ENCODE measurements at regions not wholly inside any gene's neighbourhood (a gene's known extent, or its start where the extent isn't known, plus 50 kb on each side); places are given as distances from the start of the nearest gene placed in this dataset.

DNA sequence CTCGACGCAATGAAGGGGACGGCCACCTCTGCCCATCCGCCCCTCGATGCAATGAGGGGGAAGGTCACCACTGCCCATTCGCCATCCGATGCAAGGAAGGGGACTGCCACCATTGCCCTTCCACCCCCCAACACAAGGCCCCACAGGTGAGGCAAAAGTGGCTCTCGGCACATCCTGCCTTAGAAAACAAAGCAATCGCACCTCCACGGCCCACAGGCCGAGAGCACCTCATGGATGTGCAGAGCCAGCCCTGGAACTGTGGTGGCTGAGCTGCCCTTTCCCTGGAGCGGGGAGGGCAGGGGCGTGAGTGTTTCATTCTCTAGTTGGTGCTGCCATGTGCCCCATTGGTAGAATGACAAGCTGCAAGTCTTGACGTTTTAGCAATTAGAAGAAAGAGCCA lies 320.6 kb upstream of the SALL3 start:
- Mint-ChIP-seq H3K4me3 (ENCODE audit: unreplicated experiment) (no peak overlapping the region), H3K9me3 (ENCODE audit: unreplicated experiment) (peaks cover 8% of the 10 kb centered on the region), H3K27ac (ENCODE audit: low read depth, unreplicated experiment) (no peak overlapping the region), H3K36me3 (ENCODE audit: insufficient read depth, unreplicated experiment) (no peaks in the 10 kb centered on the region), H3K4me1 (ENCODE audit: insufficient read depth, unreplicated experiment) (no peaks in the 10 kb centered on the region), H3K27me3 (ENCODE audit: insufficient read depth, unreplicated experiment) (no peaks in the 10 kb centered on the region)
- BruUV-seq (replicated peaks) = no TSS peak
- intact Hi-C loops (cut with micrococcal nuclease) = no loop called here
- TF ChIP-seq, protein P1, sequence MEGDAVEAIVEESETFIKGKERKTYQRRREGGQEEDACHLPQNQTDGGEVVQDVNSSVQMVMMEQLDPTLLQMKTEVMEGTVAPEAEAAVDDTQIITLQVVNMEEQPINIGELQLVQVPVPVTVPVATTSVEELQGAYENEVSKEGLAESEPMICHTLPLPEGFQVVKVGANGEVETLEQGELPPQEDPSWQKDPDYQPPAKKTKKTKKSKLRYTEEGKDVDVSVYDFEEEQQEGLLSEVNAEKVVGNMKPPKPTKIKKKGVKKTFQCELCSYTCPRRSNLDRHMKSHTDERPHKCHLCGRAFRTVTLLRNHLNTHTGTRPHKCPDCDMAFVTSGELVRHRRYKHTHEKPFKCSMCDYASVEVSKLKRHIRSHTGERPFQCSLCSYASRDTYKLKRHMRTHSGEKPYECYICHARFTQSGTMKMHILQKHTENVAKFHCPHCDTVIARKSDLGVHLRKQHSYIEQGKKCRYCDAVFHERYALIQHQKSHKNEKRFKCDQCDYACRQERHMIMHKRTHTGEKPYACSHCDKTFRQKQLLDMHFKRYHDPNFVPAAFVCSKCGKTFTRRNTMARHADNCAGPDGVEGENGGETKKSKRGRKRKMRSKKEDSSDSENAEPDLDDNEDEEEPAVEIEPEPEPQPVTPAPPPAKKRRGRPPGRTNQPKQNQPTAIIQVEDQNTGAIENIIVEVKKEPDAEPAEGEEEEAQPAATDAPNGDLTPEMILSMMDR (IDR thresholded peaks at IDR 0.05; ENCODE audit: unreplicated experiment) = no peak
- no peak for DNase-seq (ENCODE audit: unreplicated experiment)
- POLR2A ChIA-PET = no interaction called here
- CTCF ChIA-PET = interaction anchor here (0.9 kb wide), 1 partner anchor 536 kb away, joined by 3 read pairs; no protein-coding TSS in a partner anchor

DNA sequence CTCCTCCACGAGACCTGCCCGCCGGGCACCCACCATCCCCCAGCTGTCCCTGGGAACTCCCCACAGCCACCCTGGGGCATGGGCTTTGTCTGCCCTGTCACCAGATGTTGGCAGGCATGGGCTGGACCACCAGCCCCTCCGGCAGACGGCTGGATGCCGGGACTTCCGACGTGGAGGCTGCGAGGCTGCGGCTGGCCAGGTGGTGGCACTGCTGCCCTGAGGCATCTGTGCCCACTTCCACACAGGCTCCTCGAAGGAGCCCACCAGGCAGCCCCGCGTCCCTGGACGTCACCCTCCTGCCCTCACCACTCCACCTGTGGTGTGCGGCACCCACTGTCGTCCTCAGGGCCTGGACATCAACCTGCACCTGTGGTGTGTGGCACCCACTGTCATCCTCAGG lies 319.9 kb upstream of the SALL3 start:
- POLR2A ChIA-PET = no interaction called here
- DNase-seq (ENCODE audit: unreplicated experiment) = no peak
- H3K27ac Mint-ChIP-seq (ENCODE audit: low read depth, unreplicated experiment) = no peak overlapping the region
- intact Hi-C loops (cut with micrococcal nuclease) = no loop called here
- no peaks in the 10 kb centered on the region for H3K36me3 Mint-ChIP-seq (ENCODE audit: insufficient read depth, unreplicated experiment)
- BruUV-seq (replicated peaks) = no TSS peak
- peaks cover 8% of the 10 kb centered on the region for H3K9me3 Mint-ChIP-seq (ENCODE audit: unreplicated experiment)
- H3K27me3 Mint-ChIP-seq (ENCODE audit: insufficient read depth, unreplicated experiment) = no peaks in the 10 kb centered on the region
- CTCF ChIA-PET = no interaction called here
- TF ChIP-seq, protein P1 (IDR thresholded peaks at IDR 0.05; ENCODE audit: unreplicated experiment) = no peak
- H3K4me3 Mint-ChIP-seq (ENCODE audit: unreplicated experiment) = no peak overlapping the region
- no peaks in the 10 kb centered on the region for H3K4me1 Mint-ChIP-seq (ENCODE audit: insufficient read depth, unreplicated experiment)

DNA sequence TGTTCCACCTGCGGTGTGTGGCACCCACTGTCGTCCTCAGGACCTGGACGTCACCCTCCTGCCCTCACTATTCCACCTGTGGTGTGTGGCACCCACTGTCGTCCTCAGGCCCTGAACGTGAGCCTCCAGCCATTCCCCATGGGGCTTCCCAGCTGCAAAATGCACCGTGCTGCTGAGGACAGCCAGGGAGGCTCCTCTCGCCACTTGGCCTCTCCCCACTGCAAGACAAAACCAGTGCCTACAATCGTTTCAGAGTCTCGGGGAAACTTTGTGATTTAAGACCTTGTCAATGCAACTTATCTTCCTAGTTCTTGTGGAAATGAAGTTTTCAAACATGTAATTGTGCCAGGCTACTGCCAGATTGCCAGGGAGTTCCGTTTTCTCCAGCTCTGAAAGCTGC lies 319.3 kb upstream of the SALL3 start:
- Mint-ChIP-seq H3K27me3 (ENCODE audit: insufficient read depth, unreplicated experiment) (no peaks in the 10 kb centered on the region), H3K27ac (ENCODE audit: low read depth, unreplicated experiment) (no peak overlapping the region), H3K4me1 (ENCODE audit: insufficient read depth, unreplicated experiment) (no peaks in the 10 kb centered on the region), H3K4me3 (ENCODE audit: unreplicated experiment) (no peak overlapping the region), H3K9me3 (ENCODE audit: unreplicated experiment) (peaks cover 8% of the 10 kb centered on the region), H3K36me3 (ENCODE audit: insufficient read depth, unreplicated experiment) (no peaks in the 10 kb centered on the region)
- CTCF ChIA-PET = interaction anchor here (0.7 kb wide), 2 partner anchors 166 to 652 kb away, joined by 3 to 7 read pairs; no protein-coding TSS in a partner anchor
- no peak for DNase-seq (ENCODE audit: unreplicated experiment)
- no TSS peak for BruUV-seq (replicated peaks)
- intact Hi-C loops (cut with micrococcal nuclease) = no loop called here
- TF ChIP-seq, protein P1 (IDR thresholded peaks at IDR 0.05; ENCODE audit: unreplicated experiment) = no peak
- POLR2A ChIA-PET = no interaction called here

DNA sequence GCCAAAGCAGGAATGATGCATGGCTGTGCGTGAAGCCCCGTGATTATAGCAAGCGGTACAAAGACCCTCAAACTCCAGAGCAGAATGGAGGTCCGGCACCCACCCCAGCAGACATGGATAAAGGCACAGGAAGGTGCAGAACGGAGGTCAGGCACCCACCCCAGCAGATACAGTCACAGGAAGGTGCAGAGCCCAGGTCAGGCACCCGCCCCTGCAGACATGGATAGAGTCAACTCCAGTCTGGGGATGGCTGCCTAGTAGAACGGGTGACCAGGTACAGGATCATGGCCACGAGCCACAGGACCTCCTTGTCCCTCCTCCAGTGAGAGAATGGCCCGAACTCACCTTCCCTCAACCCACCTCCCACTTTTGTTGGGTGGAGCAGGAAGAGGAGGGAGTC lies 318.3 kb upstream of the SALL3 start:
- CTCF ChIA-PET = no interaction called here
- POLR2A ChIA-PET = no interaction called here
- intact Hi-C loops (cut with micrococcal nuclease) = no loop called here
- Mint-ChIP-seq H3K9me3 (ENCODE audit: unreplicated experiment) (peaks cover 8% of the 10 kb centered on the region), H3K4me1 (ENCODE audit: insufficient read depth, unreplicated experiment) (no peaks in the 10 kb centered on the region), H3K27me3 (ENCODE audit: insufficient read depth, unreplicated experiment) (no peaks in the 10 kb centered on the region), H3K36me3 (ENCODE audit: insufficient read depth, unreplicated experiment) (no peaks in the 10 kb centered on the region), H3K4me3 (ENCODE audit: unreplicated experiment) (no peak overlapping the region), H3K27ac (ENCODE audit: low read depth, unreplicated experiment) (no peak overlapping the region)
- no peak for DNase-seq (ENCODE audit: unreplicated experiment)
- no TSS peak for BruUV-seq (replicated peaks)
- TF ChIP-seq, protein P1 (IDR thresholded peaks at IDR 0.05; ENCODE audit: unreplicated experiment) = no peak

Measured in MCF 10A (cell line).